ENCODE measurements at regions not wholly inside any gene's neighbourhood (a gene's known extent, or its start where the extent isn't known, plus 50 kb on each side); places are given as distances from the start of the nearest gene placed in this dataset.

DNA sequence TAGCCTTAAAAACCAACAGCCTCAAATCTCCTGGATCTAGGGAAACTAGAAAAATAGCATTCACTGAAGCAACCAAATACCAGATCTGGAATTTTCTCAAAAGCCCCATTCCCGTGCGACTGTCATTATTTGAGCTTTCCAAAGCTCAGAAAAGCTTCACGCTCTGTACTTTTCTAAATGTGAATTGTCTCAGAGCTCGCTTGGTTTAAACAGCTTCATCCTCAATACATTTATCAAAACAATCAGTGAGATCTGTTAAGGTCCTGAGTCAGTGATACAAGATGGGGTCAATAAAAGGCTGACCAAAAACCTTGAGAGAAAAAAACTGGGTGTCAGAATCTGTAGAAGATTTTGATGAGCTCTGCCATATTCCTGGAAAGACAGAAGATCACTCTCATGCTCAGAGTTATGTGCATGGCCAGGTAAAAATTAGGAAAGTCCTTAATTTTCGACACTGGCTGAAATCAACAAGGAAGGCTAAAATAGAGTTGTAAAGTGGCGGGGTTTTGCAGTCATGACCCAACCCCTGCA lies 60.2 kb upstream of the VPREB1 start:
- in situ Hi-C loops (cut with HindIII; ENCODE audit: low pct_ligation_motif_present, low sequenced_read_pairs), result no loop called here
- H3K27me3 ChIP-seq (replicated peaks), result peaks cover 34% of the 10 kb centered on the region
- H3K36me3 ChIP-seq (replicated peaks), result no peaks in the 10 kb centered on the region
- no peak overlapping the region for H3K27ac ChIP-seq
- no peak for DNase-seq
- H3K4me3 ChIP-seq (ENCODE audit: low read depth, low read length), result no peak overlapping the region
- TF ChIP-seq, protein P1, sequence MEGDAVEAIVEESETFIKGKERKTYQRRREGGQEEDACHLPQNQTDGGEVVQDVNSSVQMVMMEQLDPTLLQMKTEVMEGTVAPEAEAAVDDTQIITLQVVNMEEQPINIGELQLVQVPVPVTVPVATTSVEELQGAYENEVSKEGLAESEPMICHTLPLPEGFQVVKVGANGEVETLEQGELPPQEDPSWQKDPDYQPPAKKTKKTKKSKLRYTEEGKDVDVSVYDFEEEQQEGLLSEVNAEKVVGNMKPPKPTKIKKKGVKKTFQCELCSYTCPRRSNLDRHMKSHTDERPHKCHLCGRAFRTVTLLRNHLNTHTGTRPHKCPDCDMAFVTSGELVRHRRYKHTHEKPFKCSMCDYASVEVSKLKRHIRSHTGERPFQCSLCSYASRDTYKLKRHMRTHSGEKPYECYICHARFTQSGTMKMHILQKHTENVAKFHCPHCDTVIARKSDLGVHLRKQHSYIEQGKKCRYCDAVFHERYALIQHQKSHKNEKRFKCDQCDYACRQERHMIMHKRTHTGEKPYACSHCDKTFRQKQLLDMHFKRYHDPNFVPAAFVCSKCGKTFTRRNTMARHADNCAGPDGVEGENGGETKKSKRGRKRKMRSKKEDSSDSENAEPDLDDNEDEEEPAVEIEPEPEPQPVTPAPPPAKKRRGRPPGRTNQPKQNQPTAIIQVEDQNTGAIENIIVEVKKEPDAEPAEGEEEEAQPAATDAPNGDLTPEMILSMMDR (IDR thresholded peaks at IDR 0.05; ENCODE audit: low read depth, low read length, missing control alignments), result no peak

DNA sequence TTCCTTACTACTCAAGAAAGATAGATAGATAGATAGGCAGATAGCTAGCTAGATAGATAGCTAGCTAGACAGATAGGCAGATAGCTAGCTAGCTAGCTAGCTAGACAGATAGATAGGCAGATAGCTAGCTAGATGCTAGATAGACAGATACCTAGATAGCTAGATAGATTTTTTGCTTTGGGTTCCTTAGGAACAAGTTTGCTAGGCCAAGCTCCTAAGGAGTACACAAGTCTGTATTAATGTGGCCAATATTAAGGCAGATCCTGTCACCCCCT lies 61.7 kb upstream of the VPREB1 start:
- TF ChIP-seq, protein P1 (IDR thresholded peaks at IDR 0.05; ENCODE audit: low read depth, low read length, missing control alignments), result no peak
- no peak overlapping the region for H3K27ac ChIP-seq
- no peak overlapping the region for H3K4me3 ChIP-seq (ENCODE audit: low read depth, low read length)
- no peaks in the 10 kb centered on the region for H3K36me3 ChIP-seq (replicated peaks)
- DNase-seq, result no peak
- in situ Hi-C loops (cut with HindIII; ENCODE audit: low pct_ligation_motif_present, low sequenced_read_pairs), result no loop called here
- peaks cover 36% of the 10 kb centered on the region for H3K27me3 ChIP-seq (replicated peaks)

DNA sequence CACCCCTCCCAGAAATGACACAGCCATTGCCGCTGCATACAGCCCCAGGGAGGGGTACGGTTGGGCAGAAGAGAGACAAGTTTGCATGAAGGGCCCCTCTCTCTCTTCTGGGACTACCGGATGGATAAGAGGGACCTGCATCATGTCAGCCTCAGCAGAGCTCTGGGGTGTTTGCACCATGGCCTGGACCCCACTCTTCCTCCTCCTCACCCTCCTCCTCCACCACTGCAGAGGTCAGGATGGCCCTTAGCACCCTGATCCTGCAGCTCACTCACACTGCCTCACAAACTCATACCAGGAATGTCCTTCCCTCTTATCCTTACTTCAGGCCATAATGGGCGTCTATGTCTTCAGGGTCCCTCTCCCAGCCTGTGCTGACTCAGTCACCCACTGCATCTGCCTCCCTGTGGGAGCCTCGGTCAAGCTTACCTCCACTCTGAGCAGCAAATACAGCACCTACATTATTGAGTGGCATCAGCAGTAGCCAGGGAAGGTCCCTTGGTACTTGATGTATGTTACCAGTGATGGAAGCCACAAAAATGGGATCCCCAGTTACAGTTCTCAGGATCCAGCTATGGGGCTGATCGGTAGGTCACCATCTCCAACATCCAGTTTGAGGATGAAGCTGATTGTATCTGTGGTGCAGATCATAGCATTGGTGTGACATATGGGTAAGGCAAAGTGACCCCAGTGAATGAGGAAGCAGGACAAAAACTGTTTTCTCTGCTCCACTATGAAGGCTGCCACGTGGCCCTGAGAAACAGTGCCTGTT lies 62.2 kb upstream of the VPREB1 start:
- Histone ChIP-seq H3K27me3 (replicated peaks) (peaks cover 36% of the 10 kb centered on the region), H3K36me3 (replicated peaks) (no peaks in the 10 kb centered on the region), H3K4me3 (ENCODE audit: low read depth, low read length) (no peak overlapping the region), H3K27ac (no peak overlapping the region)
- TF ChIP-seq, protein P1 (IDR thresholded peaks at IDR 0.05; ENCODE audit: low read depth, low read length, missing control alignments), result no peak
- in situ Hi-C loops (cut with HindIII; ENCODE audit: low pct_ligation_motif_present, low sequenced_read_pairs), result no loop called here
- no peak for DNase-seq

DNA sequence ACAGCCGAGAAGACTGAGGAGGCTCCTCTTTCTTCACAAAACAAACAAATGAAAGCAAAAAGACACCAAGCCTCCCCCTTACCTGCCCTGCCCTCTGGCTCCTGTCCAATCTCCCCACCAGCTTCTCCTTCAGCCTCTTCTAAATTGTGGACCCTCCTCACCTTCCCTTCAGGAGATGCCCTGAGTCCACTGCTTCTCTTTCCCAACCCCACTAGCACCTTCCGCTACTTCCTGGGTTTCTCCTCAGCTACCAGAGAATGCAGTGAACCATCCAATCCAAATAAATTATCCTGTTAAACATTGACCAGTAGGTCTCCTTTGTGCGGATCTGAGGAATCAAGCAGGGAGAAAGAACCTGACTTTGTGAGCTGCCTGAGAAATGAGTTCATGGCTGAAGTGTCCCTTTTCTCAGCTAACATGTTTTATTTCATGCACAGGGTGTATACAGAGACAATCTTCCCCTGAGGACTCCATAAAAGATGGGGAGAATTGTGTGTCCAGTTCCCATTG lies 63.2 kb upstream of the VPREB1 start:
- in situ Hi-C loops (cut with HindIII; ENCODE audit: low pct_ligation_motif_present, low sequenced_read_pairs), result no loop called here
- Histone ChIP-seq H3K27ac (no peak overlapping the region), H3K27me3 (replicated peaks) (peaks cover 31% of the 10 kb centered on the region), H3K36me3 (replicated peaks) (no peaks in the 10 kb centered on the region), H3K4me3 (ENCODE audit: low read depth, low read length) (no peak overlapping the region)
- DNase-seq, result no peak
- TF ChIP-seq, protein P1 (IDR thresholded peaks at IDR 0.05; ENCODE audit: low read depth, low read length, missing control alignments), result no peak

DNA sequence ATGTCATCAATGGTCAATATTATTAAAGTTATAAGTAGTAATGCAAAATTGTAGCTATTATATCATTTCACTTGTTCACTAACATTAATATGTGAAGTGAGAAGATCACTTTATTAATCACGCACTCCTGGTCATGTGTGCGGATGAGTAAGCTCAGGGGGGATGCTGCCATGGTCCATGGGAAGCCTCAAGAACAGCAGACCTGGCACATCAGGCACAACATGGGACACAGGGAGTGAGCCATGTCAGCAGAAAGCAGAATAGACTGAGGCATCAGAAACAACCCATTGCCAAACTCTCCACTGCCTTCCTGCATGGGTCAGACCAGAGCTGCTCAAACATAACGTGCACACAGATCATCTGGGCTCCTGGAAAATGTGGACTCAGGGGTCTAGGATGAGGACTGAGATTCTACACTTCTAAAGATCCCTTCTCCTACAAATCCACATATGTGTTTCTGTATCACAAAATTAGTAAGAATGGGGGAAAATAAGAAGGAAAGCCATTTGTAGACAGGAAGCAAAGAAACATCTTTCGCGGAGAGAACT lies 63.8 kb upstream of the VPREB1 start:
- DNase-seq, result no peak
- in situ Hi-C loops (cut with HindIII; ENCODE audit: low pct_ligation_motif_present, low sequenced_read_pairs), result no loop called here
- Histone ChIP-seq H3K4me3 (ENCODE audit: low read depth, low read length) (no peak overlapping the region), H3K27me3 (replicated peaks) (peaks cover 28% of the 10 kb centered on the region), H3K27ac (no peak overlapping the region), H3K36me3 (replicated peaks) (no peaks in the 10 kb centered on the region)
- TF ChIP-seq, protein P1 (IDR thresholded peaks at IDR 0.05; ENCODE audit: low read depth, low read length, missing control alignments), result no peak

Measured in brain microvascular endothelial cell (primary cell).